Pons (tissue), 1 donor: ENCODE measurements at regions not wholly inside any gene's neighbourhood (a gene's known extent, or its start where the extent isn't known, plus 50 kb on each side); places are given as distances from the start of the nearest gene placed in this dataset.
"Not testable (repeated sequence)": the region's sequence is repeated elsewhere in the genome, so short reads cannot be mapped to it uniquely, and the experiment has no call there.

Source experiments
- DNase-seq: peaks from one replicate; pipeline ENCODE4 v3.0.0-alpha.2; 2016; ENCODE audit warnings: low spot score

DNA sequence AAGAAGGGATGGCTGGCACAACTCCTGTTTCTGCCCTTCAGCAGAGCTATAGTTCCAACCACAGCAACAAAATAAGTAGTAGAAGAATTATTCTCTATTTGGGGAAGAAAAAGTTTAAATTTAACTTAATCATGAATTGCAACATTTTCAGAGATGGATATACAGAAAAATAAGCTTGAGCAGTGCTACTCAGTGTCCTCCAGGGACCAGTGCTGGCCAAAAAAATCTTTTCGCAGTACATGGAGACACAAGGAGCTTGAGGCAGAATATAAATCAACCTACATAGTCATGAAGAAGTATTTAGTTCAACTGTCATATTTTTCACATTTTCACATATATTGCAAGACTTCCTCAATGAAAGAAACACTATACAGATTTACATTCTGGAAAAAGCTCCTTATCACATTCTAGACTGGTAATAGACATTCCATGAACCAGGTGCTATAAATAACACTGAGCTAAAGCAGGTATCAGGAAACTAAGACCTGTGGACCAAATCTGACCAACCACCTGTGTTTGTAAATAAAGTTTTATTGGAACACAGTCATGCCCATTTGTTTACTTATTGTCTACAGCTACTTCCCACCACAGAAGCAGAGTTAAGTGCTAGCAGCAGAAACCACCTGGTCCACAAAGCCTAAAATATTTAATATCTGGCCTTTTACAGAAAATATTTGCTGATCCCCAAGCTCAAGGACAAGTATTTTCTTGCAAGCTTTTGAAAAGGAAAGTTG, 101.9 kb downstream of the RGS21 start:
- DNase-seq, result no peak

DNA sequence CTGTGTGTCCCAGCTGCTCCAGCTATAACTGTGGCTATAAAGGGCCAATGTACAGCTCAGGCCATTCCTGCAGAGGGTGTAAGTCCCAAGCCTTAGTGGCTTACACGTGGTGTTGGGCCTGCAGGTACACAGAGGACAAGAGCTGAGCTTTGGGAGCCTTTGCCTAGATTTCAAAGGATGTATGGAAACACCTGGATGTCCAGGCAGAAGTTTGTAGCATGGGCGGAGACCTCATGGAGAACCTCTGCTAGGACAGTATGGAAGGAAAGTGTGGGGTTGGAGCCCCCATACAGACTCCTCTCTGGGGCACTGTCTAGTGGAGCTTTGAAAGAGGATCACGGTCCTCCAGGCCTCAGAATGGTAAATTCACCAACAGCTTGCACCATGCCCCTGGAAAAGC, 113.9 kb downstream of the RGS21 start:
- no peak for DNase-seq

DNA sequence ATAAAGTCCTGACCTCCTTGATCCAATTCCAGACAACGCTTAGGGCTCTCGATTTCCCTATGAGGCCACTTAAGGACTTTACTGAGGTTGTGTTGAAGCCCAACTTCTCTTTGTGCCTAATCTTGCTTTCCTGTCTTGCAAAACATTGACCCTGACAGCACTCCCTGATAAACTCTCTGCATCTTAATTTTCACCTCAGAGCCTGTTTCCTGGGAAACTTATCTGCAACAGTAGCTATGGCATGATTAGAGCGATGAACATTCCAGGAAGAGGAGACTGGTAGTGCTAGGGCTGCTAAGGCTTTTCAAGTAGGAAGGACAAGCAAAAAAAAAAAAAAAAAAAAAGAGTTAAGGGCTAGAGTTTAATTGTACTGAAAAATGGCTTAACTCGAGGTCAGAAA, 118.9 kb downstream of the RGS21 start:
- DNase-seq, result no peak

DNA sequence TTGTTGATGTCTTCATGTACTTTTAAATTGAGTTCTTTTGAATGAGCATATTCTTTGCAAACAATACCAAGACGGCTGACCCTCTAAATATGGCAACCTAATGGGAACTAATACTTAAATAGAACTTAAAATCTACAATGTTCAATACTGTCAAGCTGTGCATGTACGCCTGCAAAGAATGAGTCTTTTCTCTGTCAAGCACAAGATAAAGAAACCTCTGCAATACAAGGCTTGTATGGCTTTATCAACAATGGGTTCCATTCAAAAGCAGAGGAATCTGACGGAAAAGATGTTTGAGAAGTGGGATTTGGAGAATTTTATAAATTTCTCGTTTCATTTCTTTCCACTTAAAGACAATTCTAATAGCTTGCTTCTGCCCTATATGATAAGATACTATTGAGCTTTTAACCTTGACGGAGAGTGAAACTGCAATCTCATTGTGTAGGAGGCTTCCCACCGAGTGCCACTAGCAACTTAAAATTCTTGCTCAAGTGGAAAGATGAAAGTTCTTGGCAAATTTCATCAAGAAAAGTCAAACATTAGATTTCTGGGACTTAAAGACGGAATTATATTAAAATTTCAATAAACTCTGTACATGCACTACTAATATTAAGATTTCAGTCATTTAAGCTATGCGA, 119.8 kb downstream of the RGS21 start:
- no peak for DNase-seq

DNA sequence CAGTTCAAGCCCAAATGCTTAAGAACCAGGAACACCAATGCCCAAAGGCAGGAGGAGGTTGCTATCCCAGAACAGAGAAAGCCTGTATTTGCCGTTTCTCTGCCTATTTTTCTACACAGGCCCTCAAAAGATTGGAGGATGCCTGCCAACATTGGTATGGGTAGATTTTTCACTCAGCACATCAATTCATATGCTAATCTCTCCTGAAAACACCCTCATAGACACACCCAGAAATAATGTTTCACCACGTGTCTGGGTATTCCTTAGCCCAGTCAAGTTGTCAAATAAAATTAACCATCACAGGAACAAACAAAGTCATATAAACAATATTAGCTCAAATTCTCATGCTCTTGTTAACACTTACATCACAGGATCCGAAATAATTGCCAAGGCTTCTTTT, 121.9 kb downstream of the RGS21 start:
- DNase-seq, result no peak

DNA sequence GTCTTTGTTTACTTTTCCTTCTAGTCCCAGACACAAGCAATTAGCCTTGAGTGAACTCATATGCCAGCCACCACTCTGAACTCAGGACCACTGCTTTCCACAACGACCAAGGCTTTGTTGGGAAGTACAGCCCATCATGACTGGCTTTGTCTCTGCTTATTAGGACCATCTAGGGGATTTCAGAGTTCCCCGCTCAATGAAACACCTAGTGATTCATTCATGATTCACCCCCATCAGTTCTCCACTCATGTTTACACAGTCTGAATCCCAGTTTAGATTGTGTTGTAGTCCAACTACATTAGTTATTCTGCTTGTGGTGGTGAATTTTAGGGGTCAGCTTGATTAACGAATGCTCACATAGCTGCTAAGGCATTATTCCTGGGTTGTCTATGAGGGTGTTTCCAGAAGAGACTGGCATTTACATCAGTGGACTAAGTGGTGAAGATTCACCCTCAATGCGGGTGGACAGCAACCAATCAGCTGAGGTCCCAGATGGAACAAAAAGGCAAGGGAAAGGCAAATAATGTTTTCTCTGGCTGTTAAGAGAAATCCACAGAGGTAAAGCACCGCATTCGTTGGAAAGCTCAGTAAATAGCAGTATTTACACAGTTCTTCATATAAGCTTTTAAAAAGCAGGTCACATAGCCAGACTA, 122.7 kb downstream of the RGS21 start:
- no peak for DNase-seq

DNA sequence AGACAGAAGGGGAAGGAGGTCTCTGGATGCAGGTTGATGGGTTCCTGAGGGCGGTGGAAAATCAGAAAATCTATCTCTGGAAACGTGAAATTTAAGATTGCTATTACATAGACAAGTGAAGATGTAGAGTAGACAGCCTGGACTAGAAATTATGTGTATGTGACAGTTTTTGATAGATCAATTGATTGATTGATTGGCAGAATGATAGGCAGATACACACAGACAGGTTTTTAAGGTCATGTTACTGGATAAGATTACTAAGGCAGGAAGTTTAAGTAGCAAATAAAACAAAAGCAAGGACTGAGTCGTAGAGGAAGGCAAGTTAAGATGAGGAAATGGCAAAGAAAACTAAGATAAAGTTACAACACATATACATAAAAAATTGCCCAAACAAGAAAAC, 124.7 kb downstream of the RGS21 start:
- DNase-seq, result no peak

DNA sequence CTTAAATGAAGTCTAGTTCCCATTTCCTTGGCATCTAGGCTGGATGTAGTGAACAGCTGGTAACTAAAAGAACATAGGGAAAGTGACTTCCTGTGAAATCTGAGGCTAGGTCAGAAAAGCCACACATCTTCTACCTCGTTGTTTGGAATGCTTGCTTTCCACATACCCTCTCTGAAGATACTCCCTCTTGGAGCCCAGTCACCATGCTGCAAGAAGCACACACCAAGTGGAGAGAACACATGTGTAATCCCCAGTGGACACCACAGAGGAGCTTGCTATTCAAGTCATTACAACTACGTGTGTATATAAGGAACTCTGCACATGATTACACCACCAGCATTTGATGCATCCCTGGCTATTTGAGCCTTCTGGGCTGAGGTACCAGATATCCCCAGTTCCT, 125.9 kb downstream of the RGS21 start:
- no peak for DNase-seq

DNA sequence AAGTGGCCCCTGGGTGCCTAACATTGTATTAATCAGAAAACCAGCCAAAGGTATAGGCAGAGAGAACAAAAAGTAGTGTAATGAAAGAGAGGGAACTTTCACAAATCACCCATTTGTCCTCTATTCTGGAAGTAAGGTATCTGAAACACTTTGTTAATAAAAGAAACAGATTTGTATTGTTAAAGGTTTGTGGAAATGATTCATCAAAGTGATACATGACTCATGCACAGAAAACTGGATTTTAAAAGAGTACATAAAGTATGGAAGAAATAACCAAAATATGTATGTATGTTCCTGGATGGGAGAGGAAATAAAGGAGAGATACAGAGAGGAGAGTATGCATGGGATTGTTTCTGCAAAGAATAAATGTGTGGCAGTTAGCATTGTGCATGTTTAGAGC, 126.8 kb downstream of the RGS21 start:
- DNase-seq, result no peak

DNA sequence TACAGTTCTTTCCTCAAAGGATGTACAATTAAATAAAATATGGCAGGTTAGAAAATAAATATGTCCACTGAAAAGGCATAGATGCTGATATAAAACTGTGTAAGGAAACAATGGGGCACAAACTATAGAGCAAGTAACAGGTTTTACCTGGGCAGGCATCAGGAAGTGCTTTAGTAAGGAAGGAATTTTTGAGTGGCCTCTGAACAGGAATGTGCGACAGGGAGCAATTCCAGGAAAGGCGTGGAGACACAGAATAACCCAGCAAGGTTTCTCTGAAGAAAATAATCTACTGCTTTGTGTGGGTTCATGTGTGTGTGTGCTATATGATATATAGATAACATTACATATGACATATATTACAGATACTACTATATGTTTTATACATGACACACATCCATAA, 128.4 kb downstream of the RGS21 start:
- DNase-seq, result no peak

DNA sequence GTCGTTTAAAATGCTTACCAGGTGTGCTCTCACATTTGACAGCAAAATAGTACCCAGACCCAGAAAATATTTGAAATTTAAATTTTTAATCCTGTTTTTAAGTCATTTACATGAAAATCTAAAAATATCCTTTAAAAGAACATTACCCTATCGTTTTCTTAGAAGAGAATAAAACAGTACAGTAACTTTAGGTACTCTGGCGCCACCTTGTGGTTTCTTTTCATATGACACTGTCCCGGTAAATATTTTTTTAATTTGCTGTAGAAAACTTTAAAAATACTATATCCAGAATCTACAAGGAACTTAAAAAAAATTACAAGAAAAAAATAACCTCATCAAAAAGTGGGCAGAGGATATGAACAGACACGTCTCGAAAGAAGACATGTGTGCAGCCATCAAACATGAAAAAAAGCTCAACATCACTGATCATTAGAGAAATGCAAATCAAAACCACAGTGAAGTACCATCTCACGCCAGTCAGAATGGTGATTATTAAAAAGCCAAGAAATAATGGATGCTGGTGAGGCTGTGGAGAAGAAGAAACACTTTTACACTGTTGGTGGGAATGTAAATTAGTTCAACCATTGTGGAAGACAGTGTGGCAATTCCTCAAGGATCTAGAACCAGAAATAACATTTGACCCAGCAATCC, 129.2 kb downstream of the RGS21 start:
- peak; percentile 35 for DNase-seq

DNA sequence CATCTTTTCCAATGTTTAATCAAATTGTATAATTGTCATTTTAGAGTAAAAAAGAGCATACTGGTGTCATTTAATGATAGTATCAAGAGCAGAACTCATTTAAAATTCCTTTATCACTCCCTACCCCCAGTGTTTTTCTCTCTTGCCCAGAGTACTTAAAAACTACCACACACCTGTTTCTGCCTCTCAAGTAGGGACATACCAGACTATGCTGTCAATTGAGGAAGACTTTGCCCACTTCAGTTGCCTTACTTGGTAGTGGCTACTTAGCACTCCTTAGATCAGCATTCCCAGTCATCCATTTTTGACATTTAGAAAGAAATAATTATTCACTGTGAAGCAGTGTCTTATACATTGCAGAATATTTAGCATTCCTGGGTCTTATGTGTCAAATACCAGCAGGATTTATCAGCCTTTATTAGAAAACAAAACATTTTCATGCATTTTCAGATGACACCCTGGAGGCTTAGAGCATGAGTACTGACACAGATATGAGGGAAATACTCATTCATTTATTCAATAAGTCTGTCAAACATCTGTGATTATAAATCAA, 127.5 kb upstream of the RGS1 start:
- no peak for DNase-seq

DNA sequence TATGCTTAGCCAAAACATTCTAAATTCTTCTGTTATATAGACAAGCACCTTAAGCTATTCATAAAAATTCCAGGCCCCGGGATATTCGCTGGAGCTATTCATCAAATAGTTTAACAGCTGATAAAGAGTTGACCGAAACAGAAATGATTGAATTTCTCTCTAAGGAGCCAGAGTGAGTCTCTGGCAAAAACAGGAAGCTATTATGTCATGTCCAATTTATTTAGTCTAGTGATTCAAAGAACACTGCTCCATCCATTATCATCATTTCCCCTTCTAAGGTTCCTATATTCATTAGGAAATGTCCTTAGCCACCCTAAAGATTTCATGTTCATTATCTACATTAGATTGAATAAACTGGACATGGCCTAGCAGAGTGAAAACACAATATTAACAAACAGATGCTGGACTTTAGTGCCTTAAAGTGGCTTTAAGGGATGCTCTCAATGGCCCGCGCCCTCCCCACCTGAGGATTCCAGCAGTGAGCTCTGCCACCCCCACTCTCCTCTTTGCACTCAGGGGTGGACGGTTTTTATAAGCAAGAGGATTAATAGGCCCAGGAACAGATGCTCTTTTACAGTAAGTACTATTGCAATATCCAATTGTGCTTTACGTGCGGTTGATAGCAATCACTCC, 122.1 kb upstream of the RGS1 start:
- DNase-seq, result no peak

DNA sequence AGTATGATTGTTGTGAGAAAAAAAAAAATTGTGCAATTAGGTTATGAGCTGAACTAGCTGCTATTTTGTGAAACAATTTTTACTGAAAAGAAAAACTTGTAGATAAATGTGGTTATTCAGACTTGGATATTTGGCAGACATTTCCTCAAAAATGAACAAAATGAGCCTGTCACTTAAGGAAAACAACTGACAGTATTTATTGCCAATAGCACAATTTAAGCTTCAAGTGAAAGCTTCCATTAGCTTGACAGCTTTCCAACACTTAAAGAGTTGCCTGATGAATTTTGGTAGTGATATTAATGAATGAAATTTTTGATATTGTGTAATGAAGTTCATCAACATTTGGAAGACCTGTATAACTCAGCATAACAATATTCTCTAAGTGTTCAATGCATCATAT, 116.1 kb upstream of the RGS1 start:
- no peak for DNase-seq

DNA sequence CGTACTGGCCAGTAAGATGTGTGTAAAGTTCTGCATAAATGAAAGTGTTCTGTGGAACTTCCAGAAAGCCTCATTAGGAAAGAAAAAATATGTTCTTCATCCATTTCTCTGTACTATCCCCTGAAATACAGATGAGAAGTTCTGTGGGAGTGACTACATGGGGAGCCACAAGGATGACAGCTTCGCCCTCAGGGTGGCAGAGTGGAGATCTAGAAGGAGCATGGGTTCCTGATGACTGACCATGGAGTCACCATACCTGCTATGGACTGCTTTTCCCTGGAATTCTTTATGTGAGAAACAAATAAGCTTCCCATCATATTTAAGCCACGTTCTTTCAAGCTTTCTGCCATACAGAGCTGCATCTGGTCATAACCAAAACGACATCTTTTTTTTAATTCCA, 113.9 kb upstream of the RGS1 start:
- no peak for DNase-seq

DNA sequence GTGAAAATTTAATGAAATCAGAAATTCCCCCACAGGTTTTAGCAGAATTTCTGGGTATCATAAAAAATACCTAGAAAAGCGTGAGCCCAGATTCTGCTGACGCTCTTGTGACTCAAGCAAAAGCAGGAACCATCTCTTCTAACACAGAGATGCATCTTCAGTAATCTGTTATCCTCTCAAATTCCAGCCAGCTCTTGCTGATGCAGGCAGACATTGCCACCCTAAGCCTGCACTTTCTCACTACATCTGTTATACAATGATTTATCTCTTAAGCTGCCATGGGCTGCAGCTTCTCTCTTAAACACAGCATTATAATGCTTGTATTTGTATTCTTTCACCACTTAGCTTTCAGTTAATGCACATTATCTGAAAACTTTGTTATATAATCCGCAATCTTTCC, 113.0 kb upstream of the RGS1 start:
- no peak for DNase-seq

DNA sequence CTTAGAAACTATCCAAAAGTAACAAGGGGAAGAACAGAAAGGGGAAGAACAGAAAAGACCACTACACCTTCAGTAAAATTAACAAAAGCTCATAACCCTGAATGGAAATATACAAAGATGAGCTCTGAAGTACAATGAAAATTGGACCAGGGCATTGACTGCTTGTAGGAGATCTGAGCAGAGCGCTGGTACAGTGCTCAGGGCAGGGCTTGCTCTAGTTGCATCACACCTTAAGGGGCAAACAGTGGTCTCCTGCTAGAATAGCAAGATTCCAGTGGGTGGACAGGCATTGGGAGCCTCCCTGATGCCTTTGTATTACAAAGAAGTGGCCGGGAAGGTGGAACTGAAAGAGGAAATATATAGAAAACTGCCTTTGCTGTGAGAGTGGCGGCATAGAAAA, 111.9 kb upstream of the RGS1 start:
- no peak for DNase-seq

DNA sequence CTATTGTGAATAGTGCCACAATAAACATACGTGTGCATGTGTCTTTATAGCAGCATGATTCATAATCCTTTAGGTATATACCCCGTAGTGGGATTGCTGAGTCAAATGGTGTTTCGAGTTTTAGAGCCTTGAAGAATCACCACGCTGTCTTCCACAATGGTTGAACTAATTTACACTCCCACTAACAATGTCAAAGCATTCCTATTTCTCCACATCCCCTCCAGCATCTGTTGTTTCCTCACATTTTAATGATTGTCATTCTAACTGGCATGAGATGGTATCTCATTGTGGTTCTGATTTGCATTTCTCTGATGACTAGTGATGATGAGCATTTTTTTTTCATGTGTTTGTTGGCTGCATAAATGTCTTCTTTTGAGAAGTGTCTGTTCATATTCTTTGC, 110.4 kb upstream of the RGS1 start:
- not testable (repeated sequence) for DNase-seq

DNA sequence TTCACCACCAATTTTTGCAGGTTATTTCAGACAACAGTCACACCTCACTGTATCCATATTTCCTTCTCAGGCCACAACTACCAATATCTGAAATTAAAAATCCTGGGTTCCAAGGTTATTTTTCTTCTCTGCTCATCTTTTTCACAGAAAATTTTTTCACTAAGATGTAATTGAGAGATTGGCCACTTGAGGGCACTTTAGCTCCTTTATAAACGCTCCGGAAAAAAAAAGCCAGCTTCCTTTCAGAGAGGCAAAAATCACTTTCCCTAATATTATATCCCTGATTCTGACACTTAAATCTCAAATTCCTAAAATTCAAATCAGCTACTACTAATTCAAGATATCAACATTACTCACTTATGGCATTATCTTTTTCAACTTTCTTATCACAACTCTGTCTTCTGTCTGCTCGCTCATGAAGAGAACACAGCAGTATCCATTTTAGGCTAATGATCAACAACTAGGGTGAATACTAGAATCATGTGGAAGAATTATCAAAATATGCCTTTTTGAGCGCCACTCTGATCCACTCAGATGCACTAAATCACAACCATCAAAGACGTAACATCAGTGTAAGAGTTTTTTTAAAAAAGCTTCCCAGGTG, 101.4 kb upstream of the RGS1 start:
- peak; percentile 63 for DNase-seq

DNA sequence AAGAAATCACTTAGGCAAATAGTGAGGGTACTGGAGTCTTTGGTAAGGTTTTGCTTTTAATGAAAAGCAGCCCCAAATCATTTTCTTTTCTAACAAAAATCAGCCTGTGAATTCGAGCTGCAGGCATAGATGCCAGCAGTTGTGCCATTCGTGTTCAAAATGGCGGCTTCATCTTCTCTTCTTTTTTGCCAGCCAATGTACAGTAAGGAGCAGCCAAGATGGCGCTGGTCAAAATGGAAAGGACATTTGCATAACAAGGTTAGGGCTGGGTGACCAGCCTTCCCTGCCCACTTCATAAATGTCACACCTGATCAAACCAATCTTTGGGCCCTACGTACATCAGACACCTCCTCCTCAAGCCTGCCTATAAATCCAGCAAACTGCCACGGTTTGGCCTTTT, 100.2 kb upstream of the RGS1 start:
- no peak for DNase-seq

DNA sequence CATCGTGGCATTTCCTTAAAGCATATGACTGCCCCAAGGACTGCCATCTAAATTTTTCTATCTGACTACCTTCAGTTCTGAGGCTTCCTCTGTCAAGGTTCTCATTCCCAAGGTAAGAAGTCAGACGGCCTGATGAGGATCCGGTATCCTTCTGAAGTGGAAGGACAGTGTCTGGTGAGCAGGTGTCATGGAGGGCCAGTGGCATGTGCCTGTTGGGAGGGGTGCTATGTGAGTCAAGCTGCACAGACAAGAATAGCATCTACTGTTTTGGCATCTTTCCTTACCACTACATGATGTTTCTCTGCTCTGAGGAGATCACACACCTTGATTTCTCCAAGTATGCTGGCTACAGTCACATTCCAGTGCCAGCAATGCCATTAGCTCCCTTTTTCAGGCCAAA, 99.6 kb upstream of the RGS1 start:
- no peak for DNase-seq

DNA sequence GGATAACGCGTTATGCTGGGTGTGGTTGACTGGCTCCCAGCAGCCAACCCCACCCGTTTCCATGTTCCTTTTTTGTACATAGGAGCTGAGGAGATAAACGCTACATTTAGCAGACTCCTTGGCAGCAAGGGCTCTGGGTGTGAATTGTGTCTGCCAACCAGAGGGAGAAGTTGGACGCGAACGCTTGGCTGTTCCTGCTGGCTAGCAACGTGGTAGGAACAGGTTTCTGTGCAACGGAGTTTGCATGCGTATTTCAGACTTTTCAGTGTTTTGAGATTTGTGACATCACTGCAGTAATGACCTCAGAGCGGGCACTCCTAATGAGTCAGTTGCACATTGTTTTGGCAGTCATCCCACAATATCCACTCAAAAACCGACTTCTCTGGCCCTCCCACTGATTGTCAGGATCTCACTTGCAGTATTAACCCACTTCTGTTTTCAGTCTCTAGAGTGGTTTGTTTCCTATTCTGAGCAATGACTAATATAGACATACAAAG, 98.7 kb upstream of the RGS1 start:
- peak; percentile 29 for DNase-seq
